ENCODE measurements at regions not wholly inside any gene's neighbourhood (a gene's known extent, or its start where the extent isn't known, plus 50 kb on each side); places are given as distances from the start of the nearest gene placed in this dataset.

DNA sequence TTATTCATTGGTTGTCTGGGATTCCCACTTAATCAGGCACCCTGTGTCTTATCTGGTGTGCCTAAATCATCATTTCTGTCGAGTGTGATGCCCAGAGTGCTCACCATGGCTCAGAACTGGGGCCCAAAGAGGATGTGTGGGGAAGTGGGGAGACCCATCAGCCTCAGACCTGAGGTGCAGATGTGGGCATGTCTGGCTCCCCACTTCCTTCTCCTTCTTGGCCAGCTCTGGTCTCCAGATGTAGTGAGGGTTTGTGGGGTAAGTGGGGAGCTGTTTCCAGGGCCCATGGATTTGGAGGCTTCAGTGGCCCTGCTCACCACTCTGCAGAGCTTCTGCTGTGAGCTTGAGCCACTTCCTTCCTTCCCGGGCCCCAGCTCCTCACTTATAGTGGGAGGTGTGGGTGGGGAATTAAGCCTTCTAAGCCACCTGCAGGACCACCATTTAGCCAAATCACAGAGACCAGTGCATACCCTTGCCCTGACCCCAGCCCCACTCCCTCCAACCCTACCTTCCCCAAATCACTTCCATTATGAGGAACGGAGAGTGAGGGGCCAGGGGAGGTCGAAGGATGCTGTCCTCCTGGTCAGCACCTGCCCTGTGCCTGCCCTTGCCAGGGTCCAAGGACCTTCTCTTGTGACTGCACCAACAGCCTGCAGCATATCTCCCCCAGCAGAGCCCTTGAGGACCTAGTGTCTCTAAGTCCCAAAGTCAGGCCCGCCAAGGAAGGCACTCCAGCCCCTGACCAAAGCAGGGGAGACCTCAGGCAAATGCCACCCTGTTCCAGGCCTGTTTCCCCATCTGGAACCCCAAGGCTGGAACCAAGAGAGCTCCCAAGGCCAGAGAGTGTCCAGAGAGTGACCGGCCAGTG, 278.2 kb upstream of the RTL1 start:
- no peak for DNase-seq (ENCODE audit: low read depth)

DNA sequence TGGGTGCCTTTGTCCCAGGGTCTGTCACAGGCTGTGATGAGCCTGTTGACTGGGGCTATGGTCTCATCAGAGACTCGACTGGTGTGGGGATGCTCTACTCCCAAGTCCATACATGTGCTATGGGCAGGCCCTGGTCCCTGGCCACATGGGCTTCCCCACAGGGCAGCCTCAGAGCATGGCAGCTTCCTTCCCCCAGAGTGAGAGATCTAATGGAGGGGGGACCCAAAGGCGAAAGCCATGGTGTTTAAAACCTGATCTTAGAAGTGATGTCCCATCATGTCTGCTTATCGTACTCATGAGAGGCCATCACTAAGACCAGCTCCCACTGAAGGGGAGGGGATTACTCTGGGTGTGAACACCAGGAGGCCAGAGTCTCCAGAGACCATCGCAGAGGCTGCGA, 279.0 kb upstream of the RTL1 start:
- DNase-seq (ENCODE audit: low read depth) = no peak

DNA sequence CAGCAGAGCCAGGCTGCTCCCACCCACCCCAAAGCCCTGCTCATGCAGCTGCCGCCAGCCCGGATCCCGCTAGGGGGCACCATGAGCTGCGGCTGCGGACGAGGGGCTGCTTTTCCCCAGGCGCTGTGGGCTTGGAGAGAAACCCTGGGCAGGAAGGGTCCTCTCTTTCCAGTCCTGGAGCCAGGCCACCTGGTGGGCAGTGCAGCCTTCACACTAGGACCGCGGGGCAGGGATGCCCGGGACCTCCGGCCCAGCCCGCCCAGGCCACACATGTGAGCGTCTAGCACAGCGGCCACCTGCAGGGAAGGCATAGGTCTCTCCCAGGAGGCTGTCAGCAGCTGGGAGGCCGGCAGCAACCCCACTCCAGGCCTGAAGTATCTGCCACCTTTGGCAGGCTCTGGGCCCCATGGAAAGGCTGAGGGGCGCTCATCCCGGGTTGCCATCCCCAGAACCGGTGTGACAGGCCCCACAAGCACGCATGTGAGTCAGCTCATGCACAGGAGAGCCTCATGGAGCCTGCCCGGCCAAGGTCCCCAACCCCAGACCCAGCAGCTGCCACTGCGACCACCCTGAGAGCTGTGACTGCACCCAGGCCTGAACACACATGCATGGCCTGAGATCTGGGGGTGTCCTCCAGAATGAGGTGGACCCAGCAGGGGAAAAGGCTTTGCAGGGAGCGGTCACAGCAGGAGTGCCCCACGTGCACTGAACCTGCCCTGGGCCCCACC, 280.0 kb upstream of the RTL1 start:
- no peak for DNase-seq (ENCODE audit: low read depth)

DNA sequence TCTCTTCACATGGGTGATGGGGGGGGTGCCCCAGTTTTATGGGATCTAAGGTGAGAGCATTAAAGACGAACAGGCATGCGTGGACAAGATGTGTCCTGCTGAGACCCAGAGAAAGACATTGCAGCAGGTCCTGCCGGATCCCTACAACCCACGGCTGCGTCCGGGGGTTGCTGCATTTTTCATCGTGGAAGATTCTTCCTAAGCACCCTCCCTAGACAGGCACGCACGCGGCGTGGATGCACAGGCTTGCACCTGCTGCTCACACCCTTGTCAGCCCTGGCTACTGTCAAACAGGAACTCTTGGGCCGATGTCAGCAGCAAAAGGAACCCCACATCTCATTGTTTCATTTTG, 280.6 kb upstream of the RTL1 start:
- no peak for DNase-seq (ENCODE audit: low read depth)

DNA sequence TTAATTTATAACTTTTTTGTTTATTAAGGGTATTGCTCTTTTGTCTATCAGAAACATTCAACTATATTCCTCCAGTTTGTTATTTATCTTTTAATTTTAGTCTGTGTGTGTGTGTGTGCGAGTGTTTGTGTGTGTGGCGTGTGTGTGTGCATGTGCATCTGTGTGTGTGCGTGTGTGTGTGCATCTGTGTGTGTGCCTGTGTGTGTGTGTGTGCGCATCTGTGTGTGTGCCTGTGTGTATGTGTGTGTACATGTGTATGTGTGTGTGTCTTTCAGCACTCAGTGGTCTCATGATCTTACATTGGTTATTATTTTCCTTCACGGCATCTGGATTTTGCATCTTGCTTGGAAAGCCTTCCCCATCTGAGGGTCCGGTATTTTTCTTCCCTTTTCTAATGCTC, 281.1 kb upstream of the RTL1 start:
- DNase-seq (ENCODE audit: low read depth) = no peak

DNA sequence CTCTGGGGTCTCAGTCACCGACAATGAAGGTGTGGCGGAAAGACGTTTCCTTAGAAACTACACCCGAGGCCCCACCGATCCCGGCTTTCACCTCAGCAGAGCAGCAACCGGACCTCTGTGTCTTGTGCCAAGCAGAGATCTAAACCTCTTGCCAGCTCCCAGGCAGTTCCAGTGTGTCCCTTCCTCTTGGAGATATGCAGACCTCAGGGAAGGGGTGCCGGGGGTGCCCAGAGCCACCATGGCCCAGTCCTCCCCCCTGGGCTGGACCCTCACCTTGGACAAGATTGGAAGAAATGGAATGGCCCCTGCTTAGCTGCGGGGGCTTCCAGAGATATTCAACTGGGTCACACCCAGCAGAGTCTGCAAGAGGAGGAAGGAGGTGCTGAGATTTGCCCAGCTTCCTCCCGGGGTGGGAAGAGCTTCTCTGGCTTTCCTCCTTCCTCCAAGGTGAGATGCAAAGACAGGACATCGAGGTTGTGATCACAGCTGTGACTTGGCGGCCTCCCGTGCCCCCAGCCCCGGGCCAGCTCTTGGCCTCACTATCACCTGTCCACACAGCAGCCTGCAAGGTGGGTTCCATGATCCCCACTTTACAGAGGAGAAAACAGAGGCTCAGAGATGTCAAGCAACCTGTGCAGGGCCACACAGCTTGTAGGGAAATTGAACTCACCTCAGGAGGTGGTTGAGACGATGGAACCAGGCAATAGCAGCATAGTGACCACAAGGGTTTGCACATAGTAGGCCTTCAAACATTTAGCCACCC, 281.7 kb upstream of the RTL1 start:
- no peak for DNase-seq (ENCODE audit: low read depth)

DNA sequence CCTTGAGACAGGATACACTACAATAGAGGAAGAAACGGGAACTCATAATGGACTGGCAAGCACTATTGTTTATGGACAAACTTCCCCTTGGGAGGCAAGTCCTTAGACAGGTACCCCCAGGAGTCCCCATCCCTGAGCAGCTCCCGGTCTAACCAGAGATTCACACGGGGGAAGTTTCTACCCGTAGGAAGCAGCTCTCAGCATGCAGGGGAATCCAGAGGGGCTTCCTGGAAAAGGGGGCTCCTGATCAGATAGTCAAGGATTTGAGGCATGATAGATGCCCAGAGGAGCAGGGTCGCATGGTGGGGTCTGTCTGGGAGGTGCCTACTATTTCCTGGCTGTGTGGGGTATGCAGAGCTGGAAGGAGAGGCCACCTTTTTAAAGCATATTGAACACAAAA, 282.4 kb upstream of the RTL1 start:
- no peak for DNase-seq (ENCODE audit: low read depth)

DNA sequence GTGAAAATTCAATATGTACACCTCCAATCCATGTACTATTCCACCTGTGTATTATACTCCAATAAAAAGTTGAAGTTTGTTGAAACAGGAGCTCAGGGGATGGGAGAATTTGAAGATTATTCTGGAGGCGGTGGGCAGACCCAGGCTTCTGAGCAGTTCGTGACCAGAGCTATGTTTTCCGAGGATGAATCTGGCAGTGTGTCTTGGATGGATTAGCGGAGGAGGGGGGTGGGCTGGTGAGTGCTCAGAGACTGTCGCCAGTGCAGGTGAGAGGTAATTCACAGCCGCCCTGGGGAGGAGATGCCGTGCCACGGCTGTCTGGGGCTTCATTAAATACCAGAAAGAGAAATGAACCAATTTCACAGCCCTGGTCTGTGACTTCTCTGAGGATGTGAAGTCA, 283.0 kb upstream of the RTL1 start:
- no peak for DNase-seq (ENCODE audit: low read depth)

DNA sequence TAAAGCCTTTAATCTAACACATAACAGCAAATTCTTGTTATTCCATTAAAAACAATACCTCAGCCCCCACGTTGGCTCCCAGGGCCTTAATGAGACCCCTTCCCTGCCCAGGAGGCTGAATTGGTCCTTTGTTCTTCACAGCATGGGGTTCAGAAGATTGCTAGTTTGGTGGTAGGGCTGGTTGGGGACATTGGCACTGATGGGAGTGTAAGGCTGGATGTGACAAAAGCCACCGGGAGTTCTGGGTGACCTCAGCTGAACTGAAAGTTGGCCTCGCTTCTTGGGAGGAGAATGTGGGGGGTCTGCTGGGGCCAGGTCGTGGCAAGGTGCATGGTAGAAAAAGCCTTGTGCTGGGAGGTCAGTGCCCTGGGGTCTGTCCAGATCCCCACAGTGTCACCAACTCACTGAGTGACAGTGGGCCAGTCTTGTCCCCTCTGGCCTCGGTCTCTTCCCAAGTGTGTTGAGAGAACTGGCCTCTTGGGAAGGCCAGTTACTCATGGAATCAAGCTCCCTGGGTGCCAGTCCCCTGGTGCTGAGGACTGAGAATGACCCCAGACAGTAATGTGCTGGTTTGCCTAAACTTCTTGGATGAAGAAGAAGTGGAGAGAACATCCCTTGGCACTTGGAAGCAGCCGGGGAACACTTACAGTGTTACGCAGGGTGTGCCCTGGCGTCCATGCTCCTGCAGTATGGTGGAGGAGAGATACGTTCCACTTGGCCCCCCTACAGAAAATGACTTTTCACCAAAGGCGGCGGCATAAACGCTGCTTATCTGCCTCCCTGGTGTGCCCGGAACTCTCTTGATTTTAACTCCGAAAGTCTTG, 283.7 kb upstream of the RTL1 start:
- DNase-seq (ENCODE audit: low read depth) = no peak

DNA sequence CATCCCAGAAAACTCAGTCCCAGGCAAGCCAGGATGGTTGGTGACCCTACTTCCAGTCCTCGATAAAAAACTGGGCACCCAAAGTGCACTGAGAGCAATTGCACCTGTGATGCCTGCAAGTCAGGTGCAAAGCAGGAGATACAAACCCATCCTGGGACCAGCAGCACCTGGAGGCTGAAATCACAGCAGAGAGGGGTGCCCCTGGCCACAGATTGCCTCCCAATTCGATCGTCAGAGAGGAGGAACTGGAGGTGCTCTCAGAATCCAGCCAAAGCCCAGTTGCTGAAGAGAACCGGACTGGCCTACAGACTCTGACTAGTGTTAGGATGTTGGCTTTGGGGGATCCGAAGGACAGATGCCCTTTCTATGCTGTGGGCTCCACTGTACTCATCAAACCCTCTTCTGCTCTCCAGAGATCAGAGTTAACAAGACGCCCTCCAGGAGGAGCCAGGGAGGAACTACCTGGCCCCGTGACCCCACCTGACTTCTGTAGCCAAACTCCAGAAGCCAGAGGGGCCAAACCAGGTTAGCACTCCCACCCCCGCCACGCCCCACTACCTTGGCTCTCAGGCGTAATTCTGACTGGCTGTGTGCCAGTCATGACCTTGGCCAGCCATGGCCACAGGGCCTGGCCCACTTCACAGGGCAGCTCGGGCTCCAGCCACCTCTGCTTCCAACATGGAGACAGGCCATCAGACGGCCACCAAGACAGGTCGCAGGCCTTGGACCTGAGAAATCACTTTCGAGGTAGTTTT, 284.5 kb upstream of the RTL1 start:
- no peak for DNase-seq (ENCODE audit: low read depth)

DNA sequence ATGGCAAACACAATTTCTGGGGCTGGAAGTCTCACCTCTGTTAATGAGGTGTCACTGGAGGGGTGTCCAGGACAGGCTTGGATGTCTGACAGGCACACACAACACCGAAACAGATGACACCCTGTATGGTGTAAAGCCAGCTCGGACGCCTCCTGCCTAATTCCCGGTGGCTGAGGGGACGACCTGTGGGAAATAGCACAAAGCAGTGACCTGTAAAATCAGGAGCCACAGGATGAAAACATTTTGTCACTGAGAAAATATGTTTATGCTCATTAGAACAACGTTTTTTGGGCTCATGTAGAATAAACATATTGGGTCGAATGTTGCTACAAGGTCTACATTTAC, 285.0 kb upstream of the RTL1 start:
- DNase-seq (ENCODE audit: low read depth) = no peak

DNA sequence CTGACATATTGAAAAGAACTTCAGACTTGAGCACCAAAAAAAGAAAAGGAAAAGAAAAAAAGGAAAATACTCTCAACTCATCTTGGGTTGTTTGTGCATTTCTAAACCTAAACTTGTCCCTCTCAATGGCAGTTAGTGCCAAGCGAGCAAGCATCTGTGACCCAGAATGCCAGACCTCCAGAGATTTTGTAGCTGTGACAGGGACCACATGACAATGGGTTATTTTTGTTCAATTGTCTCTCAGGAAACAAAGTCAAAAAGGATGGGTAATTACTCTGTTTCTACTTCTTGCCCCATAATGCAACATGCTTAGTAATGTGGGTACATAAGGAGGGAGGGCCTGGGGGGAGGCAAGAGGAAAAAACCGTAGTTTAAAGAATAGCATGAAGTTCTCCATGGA, 285.7 kb upstream of the RTL1 start:
- DNase-seq (ENCODE audit: low read depth) = no peak

DNA sequence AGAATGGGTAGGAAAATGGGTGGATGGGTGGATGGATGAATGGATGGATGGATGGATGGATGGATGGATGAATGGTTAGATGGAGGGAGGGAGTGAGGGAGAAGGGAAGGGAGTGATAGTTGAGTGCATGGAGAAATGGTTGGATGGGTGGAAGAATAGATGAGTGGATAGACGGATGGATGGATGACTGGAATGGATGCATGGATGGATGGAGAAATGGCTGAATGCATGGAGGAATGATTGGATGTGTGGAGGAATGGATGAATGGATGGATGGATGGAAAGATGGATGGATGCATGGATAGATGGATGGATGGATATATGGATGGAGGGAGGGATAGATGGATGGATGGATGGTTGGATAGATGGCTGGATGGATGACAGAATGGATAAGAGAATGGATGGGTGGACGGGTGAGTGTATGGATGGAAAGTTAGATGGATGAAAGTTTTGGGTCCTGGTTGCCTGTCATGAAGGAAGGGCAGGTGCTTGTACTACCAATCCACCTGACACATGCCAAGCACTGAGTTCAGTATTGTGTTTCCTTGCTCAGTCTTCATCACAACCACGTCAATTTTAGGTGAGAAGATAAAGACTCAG, 286.5 kb upstream of the RTL1 start:
- DNase-seq (ENCODE audit: low read depth) = no peak

DNA sequence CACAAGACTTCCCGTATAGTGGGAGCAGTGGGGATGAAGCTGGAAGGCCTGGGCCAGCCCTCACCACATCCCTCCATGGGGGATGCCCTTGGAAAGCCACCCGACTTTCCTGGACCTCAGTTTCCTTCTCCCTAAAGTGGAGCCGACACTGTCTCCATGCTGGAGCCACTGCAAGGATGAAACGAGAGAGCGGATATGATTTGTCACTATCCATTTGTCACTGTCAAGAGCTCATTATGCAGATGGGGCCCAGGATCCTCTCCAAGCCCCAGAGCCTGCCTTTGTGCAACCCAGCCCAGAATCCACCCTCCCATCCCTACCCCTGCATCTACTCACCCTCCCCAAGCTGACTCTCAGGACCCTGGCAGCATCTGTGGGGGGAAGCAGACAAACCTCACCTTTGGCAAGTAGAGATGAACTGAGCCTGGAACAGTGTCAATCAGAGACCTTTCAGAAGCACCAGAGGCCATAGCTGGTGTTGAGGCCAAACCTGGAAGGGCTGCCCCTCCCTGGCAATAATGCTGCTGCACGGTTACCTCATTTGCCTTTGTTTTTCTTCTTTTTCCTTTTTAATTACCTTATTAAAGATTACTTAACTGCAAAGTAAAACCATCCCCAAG, 287.7 kb upstream of the RTL1 start:
- no peak for DNase-seq (ENCODE audit: low read depth)

DNA sequence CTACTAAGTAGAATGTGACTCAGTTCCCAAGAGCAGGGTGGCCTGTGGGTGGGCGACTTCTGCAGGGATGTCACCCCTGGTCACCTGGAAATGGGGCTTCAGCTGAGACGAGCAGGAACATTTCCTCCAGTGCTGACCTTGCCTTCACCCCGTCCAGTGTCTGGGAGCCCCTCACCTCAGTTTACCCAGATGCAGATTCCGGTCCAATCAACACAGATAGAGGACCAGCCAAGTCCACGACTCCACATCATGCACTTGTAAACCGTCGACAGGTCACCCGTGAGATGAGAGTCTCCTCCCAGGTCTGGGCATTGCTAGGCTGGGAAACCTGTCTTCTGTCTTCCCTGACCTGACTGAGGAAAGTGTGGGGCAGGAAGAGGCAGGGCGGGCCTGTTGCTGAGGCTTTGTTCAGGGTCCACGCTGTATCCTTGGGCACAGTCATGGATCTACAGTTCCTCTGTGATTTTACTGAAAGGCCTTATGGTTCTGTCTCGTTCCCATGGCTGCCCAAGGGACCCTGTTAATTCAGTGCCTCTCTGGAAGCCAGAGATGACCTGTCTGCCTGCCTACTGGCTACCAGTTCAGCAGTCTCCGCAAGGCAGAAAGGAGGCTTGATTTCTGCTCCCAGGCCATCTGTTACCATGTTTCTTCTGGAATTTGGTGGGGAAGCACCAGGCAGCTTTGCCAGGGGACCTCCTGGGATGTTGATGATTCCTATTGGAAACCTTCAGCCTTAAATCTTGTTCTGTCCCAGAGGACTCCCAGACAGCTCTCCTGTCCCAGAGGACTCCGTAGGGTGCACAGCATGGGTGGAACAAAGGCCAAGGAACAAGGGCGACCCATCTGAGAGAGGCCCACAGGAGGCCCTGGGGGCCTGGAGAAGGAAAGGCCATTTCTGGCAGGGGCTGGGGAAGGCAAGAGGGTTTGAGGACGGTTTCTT, 288.5 kb upstream of the RTL1 start:
- DNase-seq (ENCODE audit: low read depth) = no peak

DNA sequence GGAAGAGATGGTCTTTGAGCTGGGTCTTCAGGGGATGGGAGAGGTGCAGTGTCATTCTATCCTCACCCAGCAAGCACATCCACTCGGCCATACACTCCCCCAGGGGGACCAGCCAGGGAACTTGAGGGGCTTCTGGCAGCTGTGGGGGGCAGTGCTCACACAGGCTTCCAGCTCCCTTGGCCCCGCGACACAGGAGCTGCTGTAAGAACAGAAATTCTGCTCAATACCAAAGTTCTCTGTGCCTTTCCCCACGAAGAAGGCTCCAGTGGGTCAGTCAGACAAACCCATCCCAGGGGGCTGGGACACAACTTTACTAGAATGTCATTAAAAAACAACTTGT, 289.1 kb upstream of the RTL1 start:
- no peak for DNase-seq (ENCODE audit: low read depth)

DNA sequence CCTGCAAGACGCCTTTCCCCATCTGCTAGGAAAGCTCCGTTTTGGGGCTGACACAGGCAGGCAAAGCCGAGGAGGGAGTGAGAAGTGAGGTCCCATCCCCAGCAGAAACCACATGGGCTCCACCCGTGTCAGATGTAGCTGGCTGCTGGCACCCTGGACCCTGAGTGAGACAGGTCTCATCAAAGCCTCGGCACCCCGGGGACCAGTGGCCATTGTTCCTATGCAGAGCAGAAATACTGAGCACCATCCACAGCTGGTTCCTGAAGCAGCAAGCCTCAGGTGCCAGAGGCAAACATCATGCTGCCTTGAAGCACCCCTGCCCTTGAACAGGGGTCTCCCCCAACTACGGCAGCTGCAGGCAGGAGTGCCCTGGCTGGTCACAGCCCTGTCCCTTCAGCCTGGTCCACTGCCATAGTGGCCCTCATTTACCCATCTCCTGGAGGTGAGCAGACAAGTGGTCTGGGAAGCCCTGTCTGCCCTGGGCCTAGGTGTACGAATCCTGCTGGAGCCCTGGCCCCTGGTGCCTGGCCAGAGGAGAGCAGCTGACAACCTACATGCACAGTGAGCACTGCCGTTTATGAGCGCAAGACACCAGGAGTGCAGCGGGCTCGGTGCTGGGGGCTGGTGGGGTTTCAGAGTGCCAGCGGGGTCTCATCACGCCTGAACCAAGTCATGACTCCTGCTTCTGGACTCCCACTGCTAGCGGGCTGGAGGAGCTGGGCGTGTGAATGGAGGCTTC, 289.8 kb upstream of the RTL1 start:
- no peak for DNase-seq (ENCODE audit: low read depth)

DNA sequence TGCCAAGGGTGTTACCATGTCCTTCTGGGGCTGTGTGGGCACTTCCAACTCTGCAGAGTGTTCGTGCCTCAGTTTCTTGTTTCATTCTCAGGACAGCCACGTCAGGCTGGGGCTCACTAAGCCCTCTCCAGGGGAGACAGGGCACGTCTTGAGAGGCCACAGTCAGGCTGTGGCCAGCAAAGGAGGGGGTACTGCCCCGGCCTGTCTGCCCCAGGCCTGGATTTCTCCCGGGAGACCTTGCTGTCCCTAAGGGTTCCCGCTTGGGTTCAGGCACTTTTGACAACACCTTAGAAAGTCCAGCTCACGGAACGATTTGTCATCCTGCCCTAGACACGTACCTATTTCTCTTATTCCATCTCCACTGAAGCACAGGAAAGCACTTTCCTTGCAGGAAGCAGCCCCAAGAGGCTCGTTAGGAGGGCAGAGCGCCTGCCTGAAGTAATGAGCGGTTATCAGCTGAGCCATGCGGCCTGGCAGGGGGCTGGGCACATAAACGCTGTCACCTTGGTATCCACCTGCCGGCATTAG, 290.4 kb upstream of the RTL1 start:
- no peak for DNase-seq (ENCODE audit: low read depth)
